GM18870 (cell line): ENCODE measurements at regions not wholly inside any gene's neighbourhood (a gene's known extent, or its start where the extent isn't known, plus 50 kb on each side); places are given as distances from the start of the nearest gene placed in this dataset.

Experiments used
- ATAC-seq: cut with Tn5 transposase; IDR thresholded peaks from one replicate; pipeline ENCODE4 v1.9.1; 2021; ENCODE audit warnings: moderate library complexity; ENCODE audit not compliant: unreplicated experiment

GRCh38 chr20:21033817-21034216 lies 72.3 kb downstream of the LINC00237 start:
- ATAC-seq, result no peak

- no peak for ATAC-seq
These were observed 74.5 kb downstream of the LINC00237 start for GRCh38 chr20:21031666-21032065.

GRCh38 chr20:21029341-21029740 lies 76.8 kb downstream of the LINC00237 start:
- ATAC-seq, result no peak

- no peak for ATAC-seq
These were observed 77.2 kb downstream of the LINC00237 start for GRCh38 chr20:21028921-21029320.

- no peak for ATAC-seq
These were observed 77.7 kb downstream of the LINC00237 start for GRCh38 chr20:21028436-21028835.

- no peak for ATAC-seq
These were observed 78.6 kb downstream of the LINC00237 start for GRCh38 chr20:21027569-21027968.

GRCh38 chr20:21026951-21027350 lies 79.2 kb downstream of the LINC00237 start:
- ATAC-seq, result no peak

- no peak for ATAC-seq
These were observed 81.7 kb downstream of the LINC00237 start for GRCh38 chr20:21024420-21024819.

- no peak for ATAC-seq
These were observed 83.2 kb downstream of the LINC00237 start for GRCh38 chr20:21022925-21023324.

GRCh38 chr20:21021472-21021790 lies 84.7 kb downstream of the LINC00237 start:
- no peak for ATAC-seq

- ATAC-seq, result no peak
These were observed 85.3 kb downstream of the LINC00237 start for GRCh38 chr20:21020659-21021471.

GRCh38 chr20:21019814-21020658 lies 86.1 kb downstream of the LINC00237 start:
- no peak for ATAC-seq

GRCh38 chr20:21019468-21019813 lies 86.7 kb downstream of the LINC00237 start:
- no peak for ATAC-seq

- ATAC-seq, result no peak
These were observed 87.6 kb downstream of the LINC00237 start for GRCh38 chr20:21018576-21018975.

- ATAC-seq, result no peak
These were observed 88.6 kb downstream of the LINC00237 start for GRCh38 chr20:21017528-21018085.

- ATAC-seq, result no peak
These were observed 89.4 kb downstream of the LINC00237 start for GRCh38 chr20:21016751-21017150.

GRCh38 chr20:21014528-21014927 lies 91.6 kb downstream of the LINC00237 start:
- no peak for ATAC-seq

GRCh38 chr20:21008951-21009350 lies 97.2 kb downstream of the LINC00237 start:
- no peak for ATAC-seq

- no peak for ATAC-seq
These were observed 99.5 kb downstream of the LINC00237 start for GRCh38 chr20:21006611-21007010.

- ATAC-seq, result no peak
These were observed 101.6 kb downstream of the LINC00237 start for GRCh38 chr20:21004386-21005076.

GRCh38 chr20:21003902-21004301 lies 102.3 kb downstream of the LINC00237 start:
- ATAC-seq, result no peak
